ENCODE measurements at regions not wholly inside any gene's neighbourhood (a gene's known extent, or its start where the extent isn't known, plus 50 kb on each side); places are given as distances from the start of the nearest gene placed in this dataset.
"Not testable (repeated sequence)": the region's sequence is repeated elsewhere in the genome, so short reads cannot be mapped to it uniquely, and the experiment has no call there.

DNA sequence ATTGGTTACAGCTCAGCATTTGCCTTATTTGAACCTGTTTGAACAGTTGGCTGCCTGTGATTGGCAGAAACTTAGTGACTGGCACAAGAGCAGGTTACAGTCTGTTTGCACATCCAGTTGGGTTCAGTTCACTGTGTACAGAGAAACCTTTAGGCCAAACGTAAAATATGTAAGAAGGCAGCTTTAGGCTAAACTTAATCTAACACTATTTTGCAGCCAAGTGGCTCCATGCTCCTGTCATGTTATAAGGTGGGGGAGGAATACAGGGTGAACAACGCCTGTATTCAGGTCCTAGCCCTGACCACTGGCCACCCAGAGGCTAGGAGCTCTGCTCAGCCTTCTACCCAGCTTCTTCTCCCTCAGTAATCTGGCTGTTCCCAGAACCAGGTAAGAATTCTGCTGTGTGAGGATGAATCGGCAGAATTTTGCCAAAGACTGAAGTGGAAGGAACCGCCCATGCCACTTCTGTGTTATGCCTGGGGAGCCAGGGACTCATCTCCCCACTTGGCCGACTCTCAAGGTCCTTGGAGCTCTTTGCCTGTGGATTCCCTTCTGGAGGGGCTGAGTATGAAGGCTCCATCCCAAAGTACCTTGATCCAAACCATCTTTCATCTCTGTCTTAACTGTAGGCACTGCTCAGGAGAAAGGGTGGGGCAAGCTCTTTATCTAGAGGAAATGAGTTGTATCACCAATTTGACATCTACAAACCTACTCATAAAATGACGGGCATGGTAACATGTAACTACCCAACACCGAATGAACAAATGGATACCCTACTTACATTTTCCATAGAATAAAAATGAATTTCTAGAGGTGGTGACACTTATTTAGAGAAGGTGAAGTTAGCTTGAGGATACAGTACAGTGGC lies 164.4 kb upstream of the NAMPT start:
- DNase-seq (ENCODE audit: low spot score) = no peak

- no peak for DNase-seq (ENCODE audit: low spot score)
Observed at GRCh38 chr7:106448346-106448991, 163.7 kb upstream of the NAMPT start.

DNA sequence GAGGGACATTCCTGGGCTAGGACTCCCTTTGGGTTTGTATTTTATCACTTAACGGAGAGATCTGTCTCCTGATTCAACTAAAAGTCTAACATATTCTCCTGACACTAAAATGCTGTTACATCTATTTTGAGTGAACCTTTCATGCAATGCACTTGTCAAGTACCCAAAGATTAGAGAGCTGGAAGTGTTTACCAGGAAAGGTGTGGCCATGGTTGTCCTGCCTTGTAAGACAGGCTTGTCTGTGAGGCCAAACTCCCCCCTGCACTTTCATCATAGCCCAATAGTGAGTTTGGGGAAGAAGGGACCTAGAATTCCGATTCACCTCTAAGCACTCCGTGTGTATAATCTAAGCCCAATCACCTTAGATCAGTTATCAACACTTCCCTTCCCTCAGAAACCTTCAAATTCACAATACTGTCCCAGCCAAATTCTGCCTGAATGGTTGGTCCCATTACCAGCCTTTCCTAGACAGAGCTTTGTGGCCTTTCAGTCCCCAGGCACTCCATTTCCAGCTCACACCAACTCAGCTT lies 162.6 kb upstream of the NAMPT start:
- no peak for DNase-seq (ENCODE audit: low spot score)

- not testable (repeated sequence) for DNase-seq (ENCODE audit: low spot score)
Observed at GRCh38 chr7:106445366-106445765, 160.6 kb upstream of the NAMPT start.

DNA sequence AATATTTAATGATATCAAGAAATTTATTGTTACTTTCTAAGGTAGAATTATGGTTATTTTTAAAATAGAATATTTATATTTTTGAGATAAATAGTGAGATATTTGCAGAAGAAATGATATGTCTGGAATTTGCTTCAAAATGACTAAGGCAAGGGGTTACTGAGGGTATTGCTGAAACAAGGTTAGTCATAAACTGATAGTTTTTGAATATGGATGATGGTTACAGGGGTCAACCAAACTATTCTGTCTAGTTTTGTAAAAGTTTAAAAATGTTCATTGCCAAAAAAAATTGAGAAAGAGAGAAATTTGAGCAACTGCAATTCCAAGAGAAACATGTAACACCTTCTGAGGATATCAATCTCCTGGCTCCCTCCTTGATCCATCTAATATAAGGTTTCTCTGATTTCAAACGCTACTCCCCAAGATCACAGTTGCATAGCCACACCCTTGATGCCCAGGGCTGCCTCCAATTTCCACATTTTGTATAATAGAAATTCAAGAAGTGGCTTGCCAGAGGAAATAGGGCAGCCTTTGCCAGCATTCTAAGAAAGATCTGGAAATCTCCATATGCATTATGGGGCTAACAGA lies 159.4 kb upstream of the NAMPT start:
- DNase-seq (ENCODE audit: low spot score) = no peak

DNA sequence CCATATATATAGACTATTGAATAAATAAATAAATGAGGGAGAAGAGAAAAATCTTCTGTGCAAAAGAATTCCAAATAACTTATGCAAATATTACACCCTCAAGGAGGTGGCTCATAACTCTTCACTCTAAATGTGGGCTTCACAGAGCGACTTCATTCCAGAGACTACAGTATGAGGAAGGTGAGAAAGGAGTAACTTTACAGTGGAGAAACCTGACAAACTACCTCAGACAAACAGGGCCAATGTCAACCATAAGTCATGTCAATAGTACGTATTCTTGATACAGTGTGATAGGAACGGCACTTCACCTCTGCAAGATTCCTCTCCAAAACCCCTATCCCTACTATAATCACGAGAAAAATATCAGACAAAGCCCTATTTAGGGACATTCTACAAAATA lies 158.4 kb upstream of the NAMPT start:
- no peak for DNase-seq (ENCODE audit: low spot score)

GRCh38 chr7:106442476-106442875 lies 157.7 kb upstream of the NAMPT start:
- DNase-seq (ENCODE audit: low spot score) = no peak

DNA sequence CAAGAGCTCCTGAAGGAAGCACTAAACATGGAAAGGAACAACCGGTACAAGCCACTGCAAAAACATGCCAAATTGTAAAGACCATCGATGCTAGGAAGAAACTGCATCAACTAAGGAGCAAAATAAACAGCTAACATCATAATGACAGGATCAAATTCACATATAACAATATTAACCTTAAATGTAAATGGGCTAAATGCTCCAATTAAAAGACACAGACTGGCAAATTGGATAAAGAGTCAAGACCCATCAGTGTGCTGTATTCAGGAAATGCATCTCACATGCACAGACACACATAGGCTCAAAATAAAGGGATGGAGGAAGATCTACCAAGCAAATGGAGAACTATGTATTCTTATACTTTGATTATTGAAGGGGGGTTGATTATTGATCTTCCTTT lies 156.6 kb upstream of the NAMPT start:
- not testable (repeated sequence) for DNase-seq (ENCODE audit: low spot score)

DNA sequence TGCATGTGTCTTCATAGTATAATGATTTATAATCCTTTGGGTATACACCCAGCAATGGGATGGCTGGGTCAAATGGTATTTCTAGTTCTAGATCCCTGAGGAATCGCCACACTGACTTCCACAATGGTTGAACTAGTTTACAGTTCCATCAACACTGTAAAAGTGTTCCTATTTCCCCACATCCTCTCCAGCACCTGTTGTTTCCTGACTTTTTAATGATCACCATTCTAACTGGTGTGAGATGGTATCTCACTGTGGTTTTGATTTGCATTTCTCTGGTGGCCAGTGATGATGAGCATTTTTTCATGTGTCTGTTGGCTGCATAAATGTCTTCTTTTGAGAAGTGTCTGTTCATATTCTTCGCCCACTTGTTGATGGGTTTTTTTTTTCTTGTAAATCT lies 152.2 kb upstream of the NAMPT start:
- not testable (repeated sequence) for DNase-seq (ENCODE audit: low spot score)

DNA sequence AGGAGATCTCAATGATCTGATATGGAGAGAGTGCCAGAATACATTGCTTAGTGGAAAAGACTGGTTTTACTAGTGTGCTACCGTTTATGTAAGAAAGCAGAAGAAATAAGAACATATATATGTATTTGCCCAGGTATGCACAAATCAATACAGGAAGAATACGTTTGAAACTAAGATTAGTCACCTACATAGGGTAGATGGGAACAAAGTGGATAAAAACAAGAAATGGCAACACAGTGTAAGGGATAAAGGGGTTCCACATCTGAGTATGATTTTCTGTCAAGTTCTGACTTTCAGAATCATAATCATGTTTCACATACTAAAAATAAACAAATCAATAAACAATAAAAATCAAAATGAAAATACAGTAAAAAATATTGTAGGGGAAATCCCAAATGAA lies 148.6 kb upstream of the NAMPT start:
- no peak for DNase-seq (ENCODE audit: low spot score)

DNA sequence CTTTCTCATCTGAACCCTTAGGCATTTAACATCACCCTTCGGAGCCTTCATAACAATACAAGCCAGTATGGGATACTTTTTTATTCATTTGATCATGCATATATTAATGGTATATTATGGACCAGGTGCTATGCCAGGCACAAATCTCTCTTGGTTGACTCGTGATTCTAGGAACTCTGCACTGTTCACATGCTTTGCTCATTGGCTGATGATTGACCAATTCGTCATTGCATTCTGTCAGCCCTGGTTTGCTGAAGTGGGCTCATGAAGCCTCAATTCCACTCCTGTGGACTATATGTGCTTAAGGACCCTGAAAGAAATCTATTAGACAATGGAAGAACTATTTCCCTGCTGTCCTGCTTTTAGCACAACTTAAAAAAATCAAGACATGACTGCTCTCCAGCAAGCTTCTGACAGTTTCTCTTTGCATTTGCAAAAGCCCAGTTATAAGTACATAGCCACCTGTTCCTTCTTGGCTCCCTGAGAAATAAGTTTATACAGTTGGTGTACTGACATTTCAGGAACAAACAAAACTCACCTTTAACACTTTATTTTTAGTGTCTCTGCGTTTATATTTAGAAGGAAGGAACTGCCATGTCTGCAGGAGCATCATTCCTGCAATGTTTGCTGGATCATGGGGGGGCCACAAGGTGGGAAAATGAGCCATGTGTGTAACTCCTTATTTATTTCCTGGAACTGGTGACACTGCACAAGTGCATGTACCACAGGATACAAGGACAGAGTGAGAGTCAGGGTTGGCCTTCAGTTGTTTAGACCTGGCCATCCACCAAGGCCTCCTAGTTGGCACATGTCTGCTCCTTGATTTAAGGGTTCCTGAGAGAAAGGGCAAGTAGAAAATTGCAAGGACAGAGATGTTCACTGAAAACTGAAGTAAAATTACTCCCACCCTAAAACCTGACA lies 146.0 kb upstream of the NAMPT start:
- no peak for DNase-seq (ENCODE audit: low spot score)

- no peak for DNase-seq (ENCODE audit: low spot score)
Observed at GRCh38 chr7:106430103-106430502, 145.3 kb upstream of the NAMPT start.

DNA sequence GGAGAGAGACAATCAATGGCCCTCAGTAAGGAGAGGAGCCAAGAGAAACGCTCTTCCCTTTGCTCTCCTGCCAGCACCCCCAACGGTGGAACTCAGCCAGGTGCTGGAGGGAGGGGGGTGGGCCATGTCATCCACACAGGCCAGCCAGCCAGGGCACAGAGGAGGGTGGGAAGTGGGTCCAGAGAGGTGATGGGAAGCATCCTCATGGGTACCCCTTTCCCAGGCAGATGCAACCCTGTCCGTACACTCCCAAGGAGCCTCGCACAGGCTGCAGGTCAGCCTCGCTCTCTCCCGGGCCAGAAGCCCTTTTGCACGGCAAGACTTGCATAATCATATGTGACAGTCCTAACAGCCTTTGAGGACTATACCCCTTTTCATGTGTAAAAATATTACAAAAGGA lies 142.0 kb upstream of the NAMPT start:
- no peak for DNase-seq (ENCODE audit: low spot score)

GRCh38 chr7:106425017-106425719 lies 140.4 kb upstream of the NAMPT start:
- DNase-seq (ENCODE audit: low spot score) = no peak

DNA sequence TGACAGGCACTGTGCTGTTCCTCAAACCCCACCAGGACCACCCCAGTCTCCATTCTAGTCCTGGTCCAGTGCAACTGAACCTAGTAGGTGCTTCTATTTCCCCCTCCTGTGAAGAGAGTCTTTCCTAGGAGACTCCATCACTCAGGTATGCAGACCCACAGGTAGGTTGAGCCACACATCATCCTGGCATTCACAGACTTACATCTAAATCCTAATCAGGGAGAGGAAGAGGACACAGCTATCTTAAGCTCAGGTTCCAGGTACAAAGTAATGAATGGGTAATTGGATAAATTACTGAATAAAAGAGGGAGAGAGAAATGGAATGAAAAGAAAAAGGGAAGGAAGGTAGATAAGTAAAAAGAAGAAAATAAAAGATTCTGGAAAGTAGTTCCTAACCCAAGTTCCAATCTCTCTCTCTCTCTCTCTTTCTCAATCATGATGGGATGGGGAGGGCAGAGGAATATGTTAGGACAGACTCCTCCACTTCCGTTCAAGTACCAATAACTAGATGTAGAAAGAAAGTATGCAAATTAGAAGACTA lies 139.8 kb upstream of the NAMPT start:
- DNase-seq (ENCODE audit: low spot score) = no peak

- DNase-seq (ENCODE audit: low spot score) = no peak
Observed at GRCh38 chr7:106423821-106424475, 139.2 kb upstream of the NAMPT start.

DNA sequence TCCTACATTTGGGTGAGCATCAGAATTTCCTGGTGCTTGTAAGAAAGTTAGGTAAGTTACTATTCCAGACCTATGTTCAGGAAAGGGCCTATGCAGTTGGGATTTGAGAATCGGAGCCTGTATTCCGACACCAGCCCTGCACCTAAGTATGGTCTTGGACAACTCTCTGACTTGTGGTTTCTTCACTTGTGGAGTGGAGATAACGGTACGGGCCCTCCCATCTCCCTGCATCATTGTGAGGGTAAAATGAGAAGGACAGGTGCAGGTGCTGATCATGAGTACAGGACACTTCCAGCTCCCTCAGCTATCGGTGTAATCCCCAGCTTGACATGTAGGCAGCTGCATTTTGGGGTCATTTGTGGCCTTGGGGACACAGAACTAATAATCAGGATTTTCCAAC lies 138.3 kb upstream of the NAMPT start:
- DNase-seq (ENCODE audit: low spot score) = no peak

GRCh38 chr7:106421181-106421762 lies 136.5 kb upstream of the NAMPT start:
- no peak for DNase-seq (ENCODE audit: low spot score)

DNA sequence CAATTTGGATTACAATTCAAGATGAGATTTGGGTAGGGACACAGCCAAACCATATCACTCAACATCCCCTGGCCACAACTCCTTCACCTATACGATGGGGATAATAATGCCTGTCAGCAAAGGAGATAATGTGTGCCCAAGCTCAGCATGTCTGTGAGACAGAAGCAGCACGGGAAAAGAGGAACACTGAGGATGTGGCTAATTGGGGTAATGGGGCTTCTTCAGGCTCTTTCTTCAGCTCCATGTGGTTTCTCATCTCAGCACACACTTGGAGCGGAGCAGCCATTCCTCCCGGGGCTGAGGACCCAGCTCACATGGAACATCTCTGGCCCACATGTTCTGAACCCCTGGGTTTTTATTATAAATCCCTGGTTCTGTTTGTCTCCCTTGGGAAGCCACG lies 136.0 kb upstream of the NAMPT start:
- no peak for DNase-seq (ENCODE audit: low spot score)

GRCh38 chr7:106420210-106420609 lies 135.4 kb upstream of the NAMPT start:
- no peak for DNase-seq (ENCODE audit: low spot score)
